GM12865 (cell line): ENCODE measurements at regions not wholly inside any gene's neighbourhood (a gene's known extent, or its start where the extent isn't known, plus 50 kb on each side); places are given as distances from the start of the nearest gene placed in this dataset.

Source experiments
- DNase-seq: peaks from one replicate; pipeline ENCODE4 v3.0.0; 2010; ENCODE audit warnings: low read depth
- H3K4me3 ChIP-seq: 2 replicates; pipeline ENCODE4 v1.5.1; 2011; ENCODE audit warnings: mild to moderate bottlenecking, low read depth, low read length, control low read depth
- TF ChIP-seq, protein P1 (sequence below): IDR thresholded peaks from 2 replicates; pipeline ENCODE4 v1.5.1; 2011; ENCODE audit warnings: low read length, control low read depth, low read depth, inconsistent platforms; ENCODE audit not compliant: insufficient read depth; ENCODE audit errors: missing control alignments

DNA sequence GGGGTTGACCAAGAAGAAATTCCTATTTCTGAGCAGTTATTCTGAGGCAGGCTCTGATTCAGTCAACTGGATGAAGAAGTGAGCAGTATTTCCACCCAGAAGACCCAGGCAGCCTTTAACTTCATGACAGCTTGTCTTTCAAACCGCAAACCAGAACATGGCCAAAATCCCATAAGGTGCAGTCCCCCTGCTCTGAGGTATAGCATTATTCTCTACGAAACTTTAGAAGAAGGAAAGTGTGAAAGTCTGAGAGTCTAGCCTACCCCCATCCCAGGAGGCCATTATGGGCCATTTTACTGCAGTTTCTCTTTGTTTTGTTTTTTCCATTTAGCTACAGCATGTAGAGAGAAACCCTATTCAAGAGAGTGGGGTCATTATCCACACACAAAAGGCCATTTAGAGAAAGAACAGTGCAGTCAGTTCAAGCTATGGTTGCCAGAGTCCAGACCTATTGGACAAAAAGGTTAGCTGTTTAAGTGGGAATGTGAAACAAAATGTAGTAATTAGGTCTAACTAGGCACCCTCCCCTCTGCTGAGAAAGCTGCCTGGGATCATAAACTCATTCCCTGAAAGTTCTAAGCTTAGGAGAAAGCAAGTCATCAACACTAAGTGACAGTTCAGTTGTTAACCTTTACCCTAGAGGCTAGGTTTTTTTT, 52.1 kb upstream of the RASGEF1B start:
- no peak overlapping the region for H3K4me3 ChIP-seq
- TF ChIP-seq, protein P1, sequence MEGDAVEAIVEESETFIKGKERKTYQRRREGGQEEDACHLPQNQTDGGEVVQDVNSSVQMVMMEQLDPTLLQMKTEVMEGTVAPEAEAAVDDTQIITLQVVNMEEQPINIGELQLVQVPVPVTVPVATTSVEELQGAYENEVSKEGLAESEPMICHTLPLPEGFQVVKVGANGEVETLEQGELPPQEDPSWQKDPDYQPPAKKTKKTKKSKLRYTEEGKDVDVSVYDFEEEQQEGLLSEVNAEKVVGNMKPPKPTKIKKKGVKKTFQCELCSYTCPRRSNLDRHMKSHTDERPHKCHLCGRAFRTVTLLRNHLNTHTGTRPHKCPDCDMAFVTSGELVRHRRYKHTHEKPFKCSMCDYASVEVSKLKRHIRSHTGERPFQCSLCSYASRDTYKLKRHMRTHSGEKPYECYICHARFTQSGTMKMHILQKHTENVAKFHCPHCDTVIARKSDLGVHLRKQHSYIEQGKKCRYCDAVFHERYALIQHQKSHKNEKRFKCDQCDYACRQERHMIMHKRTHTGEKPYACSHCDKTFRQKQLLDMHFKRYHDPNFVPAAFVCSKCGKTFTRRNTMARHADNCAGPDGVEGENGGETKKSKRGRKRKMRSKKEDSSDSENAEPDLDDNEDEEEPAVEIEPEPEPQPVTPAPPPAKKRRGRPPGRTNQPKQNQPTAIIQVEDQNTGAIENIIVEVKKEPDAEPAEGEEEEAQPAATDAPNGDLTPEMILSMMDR: no peak
- DNase-seq: no peak

DNA sequence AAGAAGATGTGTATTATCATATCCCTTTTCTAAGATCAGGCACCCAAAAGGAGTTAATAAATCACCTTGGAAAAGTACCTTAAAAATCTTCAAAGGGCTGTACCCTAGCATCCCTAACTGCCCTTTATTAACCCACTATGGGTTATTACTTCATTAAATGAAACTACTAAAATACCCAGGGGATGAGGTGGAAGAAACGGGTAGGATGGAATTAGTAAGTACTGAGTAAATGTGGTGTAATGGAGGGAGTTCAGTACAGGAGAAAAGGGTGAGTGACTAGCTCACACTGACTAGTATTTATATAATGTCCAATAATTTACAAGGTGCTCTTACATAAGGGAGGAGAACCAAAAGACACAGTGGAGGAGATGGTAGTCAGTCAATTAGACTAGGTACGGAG, 51.0 kb upstream of the RASGEF1B start:
- DNase-seq: no peak
- H3K4me3 ChIP-seq: no peak overlapping the region
- TF ChIP-seq, protein P1: no peak

DNA sequence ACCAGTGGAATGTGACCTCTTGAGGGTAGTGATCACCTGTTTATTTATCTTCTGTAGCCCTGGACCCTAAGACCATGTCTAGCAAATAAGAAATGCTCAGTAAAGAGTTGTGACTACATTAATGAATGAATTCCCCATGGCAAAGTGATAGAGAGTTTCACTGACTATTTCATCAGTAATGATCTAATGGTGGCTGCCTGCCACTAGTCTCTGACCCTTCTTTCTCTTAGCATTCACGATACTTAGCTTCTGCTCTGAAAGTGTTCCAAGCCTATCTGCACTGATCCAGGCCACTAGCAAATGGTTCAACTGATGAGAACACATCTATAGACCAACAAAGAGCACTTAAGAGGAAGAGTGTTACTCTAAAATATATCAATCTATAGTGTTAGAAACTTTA, 50.0 kb upstream of the RASGEF1B start:
- H3K4me3 ChIP-seq: no peak overlapping the region
- TF ChIP-seq, protein P1: no peak
- DNase-seq: no peak
